Calu3 (cell line): ENCODE measurements at regions not wholly inside any gene's neighbourhood (a gene's known extent, or its start where the extent isn't known, plus 50 kb on each side); places are given as distances from the start of the nearest gene placed in this dataset.

ENCODE experiments used
- BruUV-seq: library from RNA; stranded (reverse); fragments of 400-500 nt; replicated peaks from 2 replicates; lab custom pipeline; 2021; lab: Mats Ljungman, UMichigan
- CTCF ChIA-PET: fragments of 300-600 bp; sonication (Branson Sonifier 250); formaldehyde crosslinking; loops from one replicate; lab custom pipeline; 2022; ENCODE audit warnings: antibody characterized with exemption; lab: Charles Lee
- DNase-seq: peaks from one replicate; pipeline ENCODE4 v3.0.0; 2022
- H3K27ac Mint-ChIP-seq: one replicate; pipeline ENCODE4 v1.8.0; 2022; ENCODE audit warnings: mixed read lengths; ENCODE audit not compliant: unreplicated experiment
- H3K27me3 Mint-ChIP-seq: one replicate; pipeline ENCODE4 v1.8.0; 2022; ENCODE audit warnings: mixed read lengths; ENCODE audit not compliant: unreplicated experiment
- H3K36me3 Mint-ChIP-seq: one replicate; pipeline ENCODE4 v1.8.0; 2022; ENCODE audit warnings: mild to moderate bottlenecking, moderate library complexity, mixed read lengths; ENCODE audit not compliant: insufficient read depth, unreplicated experiment
- H3K4me1 Mint-ChIP-seq: one replicate; pipeline ENCODE4 v1.8.0; 2022; ENCODE audit warnings: mild to moderate bottlenecking, low read depth, mixed read lengths; ENCODE audit not compliant: unreplicated experiment
- H3K4me3 Mint-ChIP-seq: one replicate; pipeline ENCODE4 v1.8.0; 2022; ENCODE audit warnings: mild to moderate bottlenecking, low read depth, moderate library complexity, mixed read lengths; ENCODE audit not compliant: unreplicated experiment
- H3K9me3 Mint-ChIP-seq: one replicate; pipeline ENCODE4 v1.8.0; 2022; ENCODE audit warnings: low read depth, mixed read lengths; ENCODE audit not compliant: unreplicated experiment
- intact Hi-C: fragments of 100-400 bp; cut with micrococcal nuclease; formaldehyde crosslinking; loops from one replicate; pipeline ENCODE4 v1.10.0; 2022; ENCODE audit not compliant: unreplicated experiment
- TF ChIP-seq, protein P1 (sequence below): fragments of 200-600 bp; IDR thresholded peaks from one replicate; pipeline ENCODE4 v1.8.0; 2022; ENCODE audit warnings: antibody characterized with exemption; ENCODE audit not compliant: unreplicated experiment

DNA sequence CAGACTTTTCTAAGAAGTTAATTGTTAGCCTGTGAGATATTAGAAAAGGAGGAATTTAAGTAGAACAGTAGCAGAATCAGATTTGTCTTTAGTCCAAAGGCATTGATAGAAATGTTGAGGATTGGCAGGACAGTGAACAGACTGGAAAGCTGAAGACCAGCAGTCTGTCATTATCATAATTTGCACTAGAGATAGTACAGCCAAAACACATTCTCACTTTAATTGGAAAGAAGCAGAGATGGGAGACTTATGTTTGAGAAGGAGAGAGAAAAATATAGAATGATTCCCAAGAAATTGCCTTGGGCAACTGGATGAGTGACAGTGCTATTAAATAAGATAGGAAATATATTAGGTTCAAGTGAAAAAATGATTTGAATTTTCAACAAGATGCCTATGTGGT lies 755.5 kb downstream of the SLITRK5 start:
- Mint-ChIP-seq H3K36me3 (no peaks in the 10 kb centered on the region), H3K4me3 (no peak overlapping the region), H3K4me1 (no peaks in the 10 kb centered on the region), H3K9me3 (peaks cover 5% of the 10 kb centered on the region), H3K27me3 (no peaks in the 10 kb centered on the region), H3K27ac (no peak overlapping the region)
- intact Hi-C loops = no loop called here
- CTCF ChIA-PET = no interaction called here
- no peak for DNase-seq
- TF ChIP-seq, protein P1, sequence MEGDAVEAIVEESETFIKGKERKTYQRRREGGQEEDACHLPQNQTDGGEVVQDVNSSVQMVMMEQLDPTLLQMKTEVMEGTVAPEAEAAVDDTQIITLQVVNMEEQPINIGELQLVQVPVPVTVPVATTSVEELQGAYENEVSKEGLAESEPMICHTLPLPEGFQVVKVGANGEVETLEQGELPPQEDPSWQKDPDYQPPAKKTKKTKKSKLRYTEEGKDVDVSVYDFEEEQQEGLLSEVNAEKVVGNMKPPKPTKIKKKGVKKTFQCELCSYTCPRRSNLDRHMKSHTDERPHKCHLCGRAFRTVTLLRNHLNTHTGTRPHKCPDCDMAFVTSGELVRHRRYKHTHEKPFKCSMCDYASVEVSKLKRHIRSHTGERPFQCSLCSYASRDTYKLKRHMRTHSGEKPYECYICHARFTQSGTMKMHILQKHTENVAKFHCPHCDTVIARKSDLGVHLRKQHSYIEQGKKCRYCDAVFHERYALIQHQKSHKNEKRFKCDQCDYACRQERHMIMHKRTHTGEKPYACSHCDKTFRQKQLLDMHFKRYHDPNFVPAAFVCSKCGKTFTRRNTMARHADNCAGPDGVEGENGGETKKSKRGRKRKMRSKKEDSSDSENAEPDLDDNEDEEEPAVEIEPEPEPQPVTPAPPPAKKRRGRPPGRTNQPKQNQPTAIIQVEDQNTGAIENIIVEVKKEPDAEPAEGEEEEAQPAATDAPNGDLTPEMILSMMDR = no peak
- no TSS peak for BruUV-seq

DNA sequence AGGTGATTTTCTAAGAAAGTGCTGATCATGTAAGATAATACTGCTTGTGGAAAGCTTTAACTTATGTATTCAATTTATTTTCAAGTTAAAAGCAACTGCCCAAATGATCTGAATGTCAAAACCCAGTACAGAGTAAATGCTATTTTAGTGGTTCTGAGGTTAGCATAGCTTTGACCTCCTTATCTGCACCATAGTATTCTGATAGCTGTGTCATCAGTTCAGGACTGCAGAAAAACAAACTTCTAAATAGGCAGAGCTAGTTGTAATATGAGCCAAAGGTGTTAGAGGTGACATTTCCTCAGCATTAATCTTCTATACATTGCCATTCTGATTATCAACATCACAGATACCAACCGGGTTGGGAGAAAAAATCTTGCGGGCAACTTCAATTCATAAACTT lies 758.7 kb downstream of the SLITRK5 start:
- no peak overlapping the region for H3K4me3 Mint-ChIP-seq
- no peak for DNase-seq
- no peaks in the 10 kb centered on the region for H3K4me1 Mint-ChIP-seq
- H3K27me3 Mint-ChIP-seq = no peaks in the 10 kb centered on the region
- TF ChIP-seq, protein P1 = no peak
- intact Hi-C loops = no loop called here
- peaks cover 5% of the 10 kb centered on the region for H3K9me3 Mint-ChIP-seq
- H3K27ac Mint-ChIP-seq = no peak overlapping the region
- CTCF ChIA-PET = no interaction called here
- no TSS peak for BruUV-seq
- H3K36me3 Mint-ChIP-seq = no peaks in the 10 kb centered on the region

DNA sequence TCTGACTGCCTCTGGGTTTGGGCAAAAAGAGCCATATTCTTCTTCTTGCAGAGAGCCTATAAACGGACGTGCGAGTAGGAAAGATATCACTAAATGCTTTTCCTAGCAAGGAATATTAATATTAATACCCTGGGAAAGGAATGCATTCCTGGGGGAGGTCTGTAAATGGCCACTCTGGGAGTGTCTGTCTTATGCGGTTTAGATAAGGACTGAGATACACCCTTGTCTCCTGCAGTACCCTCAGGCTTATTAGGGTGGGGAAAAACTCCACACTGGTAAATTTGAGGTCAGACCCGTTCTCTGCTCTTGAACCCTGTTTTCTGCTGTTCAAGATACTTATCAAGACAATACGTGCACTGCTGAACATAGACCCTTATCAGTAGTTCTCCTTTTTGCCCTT lies 763.8 kb downstream of the SLITRK5 start:
- Mint-ChIP-seq H3K27me3 (no peaks in the 10 kb centered on the region), H3K9me3 (peaks cover 3% of the 10 kb centered on the region), H3K27ac (no peak overlapping the region), H3K4me3 (no peak overlapping the region), H3K4me1 (no peaks in the 10 kb centered on the region), H3K36me3 (no peaks in the 10 kb centered on the region)
- TF ChIP-seq, protein P1 = no peak
- CTCF ChIA-PET = no interaction called here
- BruUV-seq = no TSS peak
- intact Hi-C loops = no loop called here
- no peak for DNase-seq

DNA sequence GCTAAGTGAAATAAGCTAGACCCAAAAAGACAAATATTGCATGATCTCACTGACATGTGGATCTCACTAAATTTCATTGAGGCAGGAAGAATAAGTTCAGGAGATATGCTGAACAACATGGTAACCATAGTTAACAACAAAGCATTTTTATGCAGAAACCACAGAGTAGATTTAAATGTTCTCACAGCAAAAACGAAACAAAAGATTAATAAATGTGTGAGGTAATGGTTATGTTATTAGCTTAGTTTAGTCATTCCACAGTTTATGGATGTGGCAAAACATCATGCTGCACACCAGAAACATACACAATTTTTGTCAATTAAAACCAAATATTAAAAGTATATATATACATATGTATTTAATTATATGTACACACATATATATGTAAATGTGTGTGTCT lies 765.8 kb downstream of the SLITRK5 start:
- no TSS peak for BruUV-seq
- Mint-ChIP-seq H3K9me3 (peaks cover 3% of the 10 kb centered on the region), H3K4me1 (no peaks in the 10 kb centered on the region), H3K4me3 (no peak overlapping the region), H3K27me3 (no peaks in the 10 kb centered on the region), H3K36me3 (no peaks in the 10 kb centered on the region), H3K27ac (no peak overlapping the region)
- TF ChIP-seq, protein P1 = no peak
- intact Hi-C loops = no loop called here
- no peak for DNase-seq
- CTCF ChIA-PET = no interaction called here
